ENCODE measurements at regions not wholly inside any gene's neighbourhood (a gene's known extent, or its start where the extent isn't known, plus 50 kb on each side); places are given as distances from the start of the nearest gene placed in this dataset.

GRCh38 chr15:91484141-91484540 is 369.4 kb upstream of the SLCO3A1 start:
- Histone ChIP-seq H3K27ac (ENCODE audit: low read depth in 1 of 2, low read length in 2 of 2) (no peak overlapping the region), H3K4me3 (ENCODE audit: low read depth in 1 of 3, low read length in 3 of 3) (no peak overlapping the region), H3K4me1 (ENCODE audit: control insufficient read depth in 4 of 4, insufficient read depth in 4 of 4, low read length in 3 of 4) (no peaks in the 10 kb centered on the region), H3K9me3 (ENCODE audit: control insufficient read depth in 4 of 4, low read length in 3 of 4) (no peaks in the 10 kb centered on the region), H3K36me3 (ENCODE audit: control insufficient read depth in 4 of 4, insufficient read depth in 3 of 4, low read depth in 1 of 4, low read length in 3 of 4) (no peaks in the 10 kb centered on the region), H3K9ac (ENCODE audit: low read depth in 1 of 2, low read length in 2 of 2) (no peak overlapping the region), H3K27me3 (ENCODE audit: control insufficient read depth in 4 of 4, insufficient read depth in 4 of 4, low read length in 3 of 4) (no peaks in the 10 kb centered on the region)
- no peak for DNase-seq (ENCODE audit: low spot score)
- 92% methylated on average over 1 of the region's 1 CpG for WGBS
- TF ChIP-seq GABPA (IDR thresholded peaks at IDR 0.05 in 1 of 2, conservative IDR thresholded peaks at IDR 0.05 in 1 of 2) (no peak), EGR1 (IDR thresholded peaks at IDR 0.05; ENCODE audit: low read depth in 2 of 2) (no peak), YY1 (IDR thresholded peaks at IDR 0.05) (no peak), ZBTB33 (IDR thresholded peaks at IDR 0.05) (no peak), RAD21 (IDR thresholded peaks at IDR 0.05) (no peak), TAF1 (conservative IDR thresholded peaks at IDR 0.05) (no peak), HNF4G (IDR thresholded peaks at IDR 0.05) (no peak), FOXA1 (IDR thresholded peaks at IDR 0.05) (no peak), CTCF (IDR thresholded peaks at IDR 0.05; ENCODE audit: low read depth, low read length, missing input control) (no peak), RXRA (IDR thresholded peaks at IDR 0.05) (no peak), MAX (IDR thresholded peaks at IDR 0.05) (no peak), JUND (IDR thresholded peaks at IDR 0.05) (no peak), REST (IDR thresholded peaks at IDR 0.05) (no peak), HNF4A (conservative IDR thresholded peaks at IDR 0.05) (no peak), NR2F2 (IDR thresholded peaks at IDR 0.05) (no peak), FOXA2 (IDR thresholded peaks at IDR 0.05) (no peak), SP1 (IDR thresholded peaks at IDR 0.05) (no peak)
- TF ChIP-seq, protein P1, sequence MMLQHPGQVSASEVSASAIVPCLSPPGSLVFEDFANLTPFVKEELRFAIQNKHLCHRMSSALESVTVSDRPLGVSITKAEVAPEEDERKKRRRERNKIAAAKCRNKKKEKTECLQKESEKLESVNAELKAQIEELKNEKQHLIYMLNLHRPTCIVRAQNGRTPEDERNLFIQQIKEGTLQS (IDR thresholded peaks at IDR 0.05): no peak
